ENCODE measurements at regions not wholly inside any gene's neighbourhood (a gene's known extent, or its start where the extent isn't known, plus 50 kb on each side); places are given as distances from the start of the nearest gene placed in this dataset.

GRCh38 chr1:235047331-235047871 lies 81.2 kb downstream of the TOMM20 start:
- dilution Hi-C loops (cut with MboI; ENCODE audit: extremely low pct_ligation_motif_present, low sequenced_read_pairs): no loop called here
- H3K27me3 ChIP-seq (ENCODE audit: control insufficient read depth, extremely low read depth, insufficient read depth, low read length): no peaks in the 10 kb centered on the region
- no peak for FAIRE-seq
- TF ChIP-seq CTCF (optimal IDR thresholded peaks at IDR 0.05 in 1 of 3, IDR thresholded peaks at IDR 0.05 in 1 of 3, conservative IDR thresholded peaks at IDR 0.05 in 1 of 3; ENCODE audit: extremely low read depth in 1 of 3, insufficient read depth in 2 of 3, low read length in 3 of 3): no peak
- no peak for TF ChIP-seq EZH2 (IDR thresholded peaks at IDR 0.05; ENCODE audit: low read length)
- peak overlapping the region; percentile 32 for H2AFZ ChIP-seq (ENCODE audit: control insufficient read depth, low read length)
- peaks cover 2% of the 10 kb centered on the region for H3K4me1 ChIP-seq (ENCODE audit: control insufficient read depth, extremely low read depth, insufficient read depth, low read length)
- no peak overlapping the region for H3K9ac ChIP-seq (ENCODE audit: control insufficient read depth, extremely low read depth, insufficient read depth, low read length)
- H3K4me3 ChIP-seq (ENCODE audit: control insufficient read depth in 2 of 3, extremely low read depth in 1 of 3, insufficient read depth in 2 of 3, low read depth in 1 of 3, low read length in 3 of 3): no peak overlapping the region
- H4K20me1 ChIP-seq (ENCODE audit: control insufficient read depth, extremely low read depth, insufficient read depth, low read length): no peaks in the 10 kb centered on the region
- no peak overlapping the region for H3K27ac ChIP-seq (ENCODE audit: control insufficient read depth, insufficient read depth, low read length)
- no peaks in the 10 kb centered on the region for H3K36me3 ChIP-seq (ENCODE audit: control insufficient read depth in 2 of 2, extremely low read depth in 1 of 2, insufficient read depth in 2 of 2, low read length in 2 of 2)
- H3K4me2 ChIP-seq (ENCODE audit: control insufficient read depth, extremely low read depth, insufficient read depth, low read depth, low read length): no peak overlapping the region
- no peaks in the 10 kb centered on the region for H3K79me2 ChIP-seq (ENCODE audit: control insufficient read depth, insufficient read depth, low read length)
- no peak for DNase-seq (ENCODE audit: low read depth, low spot score)
- H3K9me1 ChIP-seq (ENCODE audit: control insufficient read depth, extremely low read depth, insufficient read depth, low read length): no peaks in the 10 kb centered on the region
- no peaks in the 10 kb centered on the region for H3K9me3 ChIP-seq (ENCODE audit: control insufficient read depth, low read depth, low read length)

DNA sequence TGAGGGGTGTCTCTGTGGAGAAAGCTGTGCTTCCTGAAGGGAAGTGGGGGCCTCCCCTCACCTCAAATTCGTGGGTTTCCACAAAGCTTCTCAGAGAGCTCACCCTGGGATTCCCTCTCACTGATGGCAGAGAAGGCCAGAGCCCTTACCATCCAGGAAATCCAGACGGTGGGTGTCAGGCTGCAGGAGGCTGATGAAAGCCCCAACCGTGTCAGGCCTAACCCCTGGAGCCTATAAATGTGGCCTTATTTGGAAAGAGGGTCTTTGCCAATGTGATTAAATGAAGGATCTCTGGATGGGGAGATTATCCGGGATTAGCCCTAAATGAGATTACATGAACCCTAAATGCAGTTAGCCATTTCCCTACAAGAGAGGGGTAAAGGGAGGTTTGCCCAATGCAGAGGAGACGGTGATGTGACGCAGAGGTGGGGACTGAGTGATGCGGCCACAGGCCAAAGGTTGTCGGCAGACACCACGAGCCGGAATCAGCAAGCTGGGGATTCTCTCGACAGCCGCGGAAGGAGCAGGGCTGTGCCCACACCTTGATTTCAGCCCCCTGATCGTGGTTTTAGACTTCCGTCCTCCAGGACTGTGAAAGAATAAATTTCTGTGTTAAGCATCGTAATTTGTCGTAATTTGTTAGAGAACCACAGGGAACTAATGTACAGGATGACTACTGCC lies 82.6 kb downstream of the TOMM20 start:
- Histone ChIP-seq H3K4me1 (ENCODE audit: control insufficient read depth, extremely low read depth, insufficient read depth, low read length) (peaks cover 2% of the 10 kb centered on the region), H4K20me1 (ENCODE audit: control insufficient read depth, extremely low read depth, insufficient read depth, low read length) (no peaks in the 10 kb centered on the region), H3K27ac (ENCODE audit: control insufficient read depth, insufficient read depth, low read length) (no peak overlapping the region), H3K36me3 (ENCODE audit: control insufficient read depth in 2 of 2, extremely low read depth in 1 of 2, insufficient read depth in 2 of 2, low read length in 2 of 2) (no peaks in the 10 kb centered on the region), H3K4me2 (ENCODE audit: control insufficient read depth, extremely low read depth, insufficient read depth, low read depth, low read length) (no peak overlapping the region), H3K27me3 (ENCODE audit: control insufficient read depth, extremely low read depth, insufficient read depth, low read length) (no peaks in the 10 kb centered on the region), H3K79me2 (ENCODE audit: control insufficient read depth, insufficient read depth, low read length) (no peaks in the 10 kb centered on the region), H3K9me3 (ENCODE audit: control insufficient read depth, low read depth, low read length) (no peaks in the 10 kb centered on the region), H3K9ac (ENCODE audit: control insufficient read depth, extremely low read depth, insufficient read depth, low read length) (no peak overlapping the region), H2AFZ (ENCODE audit: control insufficient read depth, low read length) (no peak overlapping the region), H3K9me1 (ENCODE audit: control insufficient read depth, extremely low read depth, insufficient read depth, low read length) (no peaks in the 10 kb centered on the region), H3K4me3 (ENCODE audit: control insufficient read depth in 2 of 3, extremely low read depth in 1 of 3, insufficient read depth in 2 of 3, low read depth in 1 of 3, low read length in 3 of 3) (no peak overlapping the region)
- DNase-seq (ENCODE audit: low read depth, low spot score): no peak
- TF ChIP-seq CTCF (optimal IDR thresholded peaks at IDR 0.05 in 1 of 3, IDR thresholded peaks at IDR 0.05 in 1 of 3, conservative IDR thresholded peaks at IDR 0.05 in 1 of 3; ENCODE audit: extremely low read depth in 1 of 3, insufficient read depth in 2 of 3, low read length in 3 of 3): no peak
- TF ChIP-seq EZH2 (IDR thresholded peaks at IDR 0.05; ENCODE audit: low read length): no peak
- FAIRE-seq: no peak
- dilution Hi-C loops (cut with MboI; ENCODE audit: extremely low pct_ligation_motif_present, low sequenced_read_pairs): no loop called here
